Stimulated activated CD8-positive, alpha-beta memory T cell treated with anti-CD3 and anti-CD28 coated beads, Interleukin-15, amount 100 ng/mL, for 4 hours (primary cell): ENCODE measurements at regions not wholly inside any gene's neighbourhood (a gene's known extent, or its start where the extent isn't known, plus 50 kb on each side); places are given as distances from the start of the nearest gene placed in this dataset.

Source experiments
- DNase-seq, 2 donors: peaks; one replicate each; pipeline ENCODE4 v3.0.0-alpha.2; 2020; ENCODE audit warnings: low read depth in 2 of 2

GRCh38 chr13:58048670-58049069, 417.1 kb downstream of the PCDH17 start:
- no peak for DNase-seq

GRCh38 chr13:58051396-58051795, 419.9 kb downstream of the PCDH17 start:
- no peak for DNase-seq

GRCh38 chr13:58051807-58052375, 420.3 kb downstream of the PCDH17 start:
- no peak for DNase-seq

- DNase-seq = no peak
Observed at GRCh38 chr13:58056426-58056825, 424.9 kb downstream of the PCDH17 start.

DNA sequence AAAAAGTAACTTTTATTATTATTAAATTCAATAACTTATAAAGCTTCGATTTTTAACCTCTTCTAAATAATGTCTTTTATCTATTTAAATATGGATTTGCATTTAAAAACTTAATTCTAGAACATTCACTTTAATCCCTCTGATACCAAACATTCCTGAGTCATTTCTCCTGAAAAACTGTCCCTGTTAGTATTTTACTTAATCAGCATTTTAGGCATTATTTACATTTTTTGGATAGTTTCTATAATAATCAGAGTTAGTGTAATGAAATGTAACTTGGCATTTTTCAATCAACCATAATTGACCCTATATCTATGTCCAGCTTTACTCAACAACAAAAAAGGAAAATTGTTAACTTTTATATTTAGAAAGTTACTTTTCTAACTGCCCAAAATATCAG, 428.1 kb downstream of the PCDH17 start:
- no peak for DNase-seq

DNA sequence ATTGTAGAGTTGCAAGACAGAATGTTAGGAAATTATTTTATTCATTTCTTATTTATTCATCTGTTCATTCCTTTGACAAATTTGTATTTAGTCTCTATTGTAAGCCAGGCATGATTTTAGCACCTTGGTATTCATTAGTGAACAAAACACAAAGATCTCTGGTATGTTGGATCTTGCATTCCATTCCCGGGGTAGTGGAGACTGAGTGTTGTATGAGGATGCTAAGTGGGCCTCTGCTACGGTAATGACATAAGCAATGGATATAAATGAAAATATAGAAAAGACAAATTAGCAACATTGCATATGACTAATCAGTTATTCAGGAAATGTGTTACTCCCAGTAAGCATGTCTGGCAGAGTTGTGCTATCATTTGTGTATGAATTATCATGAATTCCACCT, 449.3 kb downstream of the PCDH17 start:
- no peak for DNase-seq

DNA sequence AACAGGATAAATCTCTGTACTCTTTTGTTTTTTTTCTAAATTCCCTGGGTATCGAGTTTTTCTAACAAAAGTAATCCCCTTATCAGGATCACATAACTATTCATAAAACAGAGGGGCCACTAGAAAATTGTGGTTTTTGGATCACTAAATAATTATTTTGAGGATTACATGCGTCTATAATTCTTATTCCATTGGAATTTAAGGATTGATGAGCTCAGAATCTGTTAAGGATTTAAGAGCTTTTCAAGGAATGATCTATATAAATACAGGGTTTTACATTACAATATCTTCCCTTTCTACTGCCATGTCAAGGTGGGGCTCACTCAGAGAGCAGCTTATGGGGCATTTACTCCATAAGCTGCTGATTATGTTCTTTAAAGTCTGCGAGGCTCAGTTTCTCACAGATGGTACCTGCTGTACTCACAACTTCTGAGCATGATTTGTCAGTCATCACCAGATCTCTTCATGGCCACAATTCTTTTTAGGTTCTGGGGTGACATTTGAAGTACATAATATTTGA, 449.8 kb downstream of the PCDH17 start:
- no peak for DNase-seq

GRCh38 chr13:58083064-58083463, 451.5 kb downstream of the PCDH17 start:
- no peak for DNase-seq

- no peak for DNase-seq
Observed at GRCh38 chr13:58085274-58085673, 453.7 kb downstream of the PCDH17 start.

GRCh38 chr13:58085819-58086218, 454.3 kb downstream of the PCDH17 start:
- no peak for DNase-seq

- DNase-seq = no peak
Observed at GRCh38 chr13:58087566-58087965, 456.0 kb downstream of the PCDH17 start.

GRCh38 chr13:58093394-58093793, 461.9 kb downstream of the PCDH17 start:
- no peak for DNase-seq

GRCh38 chr13:58097831-58098230, 466.3 kb downstream of the PCDH17 start:
- DNase-seq = no peak

DNA sequence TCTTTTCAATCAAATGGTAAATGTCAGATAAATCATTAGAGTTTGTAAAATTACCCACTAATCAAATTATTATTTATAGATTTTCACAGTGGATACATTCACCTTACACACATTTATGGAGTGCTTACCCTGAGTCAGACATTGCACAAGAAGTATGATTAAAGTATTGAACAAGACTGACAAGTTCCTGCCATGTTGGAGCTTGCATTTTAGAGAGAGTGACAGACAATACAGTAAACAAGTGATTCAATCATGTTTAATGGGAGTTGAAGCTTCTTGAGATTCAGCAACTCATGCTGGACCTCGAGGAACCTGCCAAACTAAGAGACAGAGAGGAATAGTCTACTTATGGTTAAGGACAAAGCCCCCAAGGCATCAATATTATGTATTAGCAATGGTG, 487.8 kb downstream of the PCDH17 start:
- no peak for DNase-seq

DNA sequence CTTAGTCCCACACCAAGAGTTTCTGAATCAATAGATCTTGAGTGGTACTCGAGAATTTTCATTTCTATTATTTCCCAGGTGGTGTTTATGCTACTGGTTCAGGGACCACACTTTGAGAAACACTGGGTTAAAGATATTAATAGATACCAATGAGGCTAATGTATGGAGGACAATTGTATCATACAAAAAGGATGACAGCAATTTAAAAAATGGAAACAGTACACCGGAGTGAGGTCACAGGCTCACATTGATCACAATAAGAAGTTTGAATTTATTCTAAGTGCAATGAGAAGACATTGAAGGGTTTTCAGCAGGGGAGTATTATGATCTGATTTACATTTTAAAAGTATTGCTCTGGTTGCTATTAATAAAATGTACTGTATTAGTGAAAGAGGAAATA, 488.3 kb downstream of the PCDH17 start:
- DNase-seq = no peak

DNA sequence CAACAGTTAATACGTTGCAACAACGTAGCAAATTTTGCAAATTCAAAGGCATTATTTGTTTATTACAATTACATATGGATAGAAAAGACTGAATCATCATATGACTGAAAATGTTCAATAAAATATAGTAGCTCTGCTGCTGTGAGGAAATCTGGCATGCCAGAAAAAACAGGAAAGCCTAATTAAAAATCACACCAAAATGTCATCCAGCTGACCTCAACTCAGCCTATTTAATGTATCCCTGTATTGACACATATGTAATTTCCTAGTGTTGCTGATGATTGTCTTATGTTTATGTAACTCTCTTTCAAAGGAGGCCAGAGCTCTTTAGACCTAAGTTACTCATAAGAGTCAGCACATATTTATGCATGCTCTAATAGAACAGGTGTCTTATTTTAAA, 495.0 kb downstream of the PCDH17 start:
- DNase-seq = no peak

DNA sequence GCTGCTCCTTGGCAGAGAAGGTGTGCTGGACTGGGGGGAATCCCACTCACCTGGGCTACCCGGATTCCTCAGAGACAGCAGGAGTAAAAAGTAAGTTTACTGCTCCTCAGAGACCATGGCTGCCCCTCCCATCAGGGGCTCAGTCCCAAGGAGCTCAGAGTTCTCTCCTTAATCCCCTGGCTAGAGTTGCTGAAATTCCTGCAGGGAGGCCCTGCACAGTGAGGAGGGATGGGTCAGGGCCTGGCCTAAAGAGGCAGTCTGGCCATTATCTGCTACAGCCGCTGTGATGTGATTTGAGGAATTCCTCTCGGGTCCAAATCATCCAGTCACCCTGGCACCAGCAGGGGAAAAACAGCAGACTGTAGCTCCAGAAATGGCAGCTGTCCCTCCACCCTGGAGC, 502.5 kb downstream of the PCDH17 start:
- DNase-seq = no peak

GRCh38 chr13:58134525-58134924, 503.0 kb downstream of the PCDH17 start:
- DNase-seq = no peak

DNA sequence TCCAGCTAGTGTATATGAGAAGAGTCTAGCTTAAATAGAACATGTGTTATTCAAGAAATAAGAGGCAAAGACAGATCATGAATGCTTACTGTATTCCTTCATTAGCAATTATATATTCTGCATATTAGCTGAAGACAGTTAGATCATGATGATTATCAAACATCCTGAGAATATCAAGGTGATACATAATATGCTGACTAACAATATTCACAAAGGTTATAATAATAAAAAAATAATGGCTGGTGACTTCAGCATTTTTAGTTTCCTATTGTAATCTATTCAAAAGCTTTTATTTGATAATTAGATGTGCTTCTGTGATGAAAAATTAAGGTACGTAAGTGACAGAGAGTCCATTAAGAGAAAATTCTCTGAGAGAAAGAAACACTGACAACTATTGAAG, 511.4 kb downstream of the PCDH17 start:
- no peak for DNase-seq

- no peak for DNase-seq
Observed at GRCh38 chr13:58144616-58145015, 513.1 kb downstream of the PCDH17 start.

DNA sequence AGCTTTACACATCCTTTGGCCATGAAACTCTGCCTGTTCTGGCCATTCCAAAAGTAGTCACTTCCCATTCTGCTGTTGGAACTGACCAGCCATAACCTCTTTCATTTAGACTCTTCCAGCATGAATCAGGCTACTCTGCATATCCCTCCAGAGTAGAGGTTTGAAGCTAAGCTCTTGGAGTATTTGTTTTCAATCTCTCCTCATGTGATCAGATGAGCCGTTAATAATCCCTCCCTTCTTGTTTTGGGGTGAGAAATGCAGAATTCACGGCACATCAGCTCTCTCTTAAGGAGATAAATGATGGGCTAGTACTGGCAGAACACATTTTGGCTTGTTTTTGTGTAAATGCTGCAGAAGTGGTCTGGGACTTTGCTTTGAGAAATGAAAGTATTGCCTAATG, 519.9 kb downstream of the PCDH17 start:
- no peak for DNase-seq

DNA sequence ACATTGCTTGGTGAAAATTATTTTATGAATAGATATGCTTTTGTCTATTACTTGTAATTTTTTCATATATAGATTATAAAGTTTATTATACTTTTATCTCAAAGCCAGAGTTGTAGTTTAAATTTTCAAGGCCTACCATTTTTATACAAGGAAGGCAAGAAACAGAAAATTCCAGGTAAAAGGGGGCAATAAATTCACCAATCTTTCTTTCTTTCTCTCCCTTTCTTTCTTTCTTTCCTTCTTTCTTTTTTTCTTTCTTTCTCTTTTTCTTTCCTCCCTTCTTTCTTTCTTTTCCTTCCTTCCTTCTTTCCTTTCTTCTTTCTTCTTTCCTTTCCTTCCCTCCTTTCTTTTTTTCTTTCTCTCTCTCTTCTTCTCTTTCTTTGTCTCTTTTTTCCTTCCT, 529.4 kb downstream of the PCDH17 start:
- DNase-seq = no peak

GRCh38 chr13:58165617-58166016, 534.1 kb downstream of the PCDH17 start:
- no peak for DNase-seq

GRCh38 chr13:58181111-58181510, 549.6 kb downstream of the PCDH17 start:
- DNase-seq = no peak
